NCI-H1105 treated with DMSO at 0.1 percent for 48 hours (cell line): ENCODE measurements at regions not wholly inside any gene's neighbourhood (a gene's known extent, or its start where the extent isn't known, plus 50 kb on each side); places are given as distances from the start of the nearest gene placed in this dataset.
"Not testable (repeated sequence)": the region's sequence is repeated elsewhere in the genome, so short reads cannot be mapped to it uniquely, and the experiment has no call there.

Experiments used
- DNase-seq: peaks from one replicate; lab custom pipeline; 2025; lab: John Stamatoyannopoulos, UW

DNA sequence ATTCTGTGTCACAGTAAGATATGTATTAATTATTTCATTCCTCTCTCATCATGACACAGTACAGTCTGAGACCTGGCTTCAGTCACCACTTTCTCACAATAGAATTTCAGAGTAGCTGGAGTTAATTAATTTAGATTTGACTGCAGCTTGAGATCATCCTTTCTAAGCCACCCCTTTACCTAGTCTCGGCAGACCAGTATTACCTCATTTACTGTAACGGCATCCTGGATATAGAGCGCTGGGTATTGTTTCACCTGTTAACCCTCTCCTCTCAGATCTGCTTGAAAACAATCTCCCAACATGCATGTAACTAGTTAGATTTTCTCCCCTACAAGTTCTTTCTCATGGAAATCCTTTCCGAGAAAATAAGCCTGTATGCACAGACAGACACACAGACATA is 1057.5 kb downstream of the GATA3 start:
- no peak for DNase-seq

DNA sequence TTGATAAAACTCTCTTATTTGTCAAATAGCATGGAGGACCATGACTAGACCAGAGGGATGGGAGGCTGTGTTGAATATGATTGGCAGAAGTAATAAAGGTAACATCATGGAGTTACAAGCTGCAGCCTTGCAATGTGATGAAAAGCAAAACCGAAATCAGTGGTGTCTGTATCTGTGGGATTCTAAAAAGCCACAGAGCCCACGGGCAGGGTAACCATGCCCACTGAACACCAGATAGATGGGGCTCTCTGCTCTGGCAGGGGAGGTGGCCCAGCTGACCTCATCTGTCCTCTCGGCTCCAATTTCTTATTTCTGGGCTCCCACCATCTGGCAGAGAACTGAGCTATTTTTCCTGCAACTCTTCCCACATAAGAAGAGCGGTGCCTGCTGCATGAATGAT is 1072.2 kb downstream of the GATA3 start:
- no peak for DNase-seq

DNA sequence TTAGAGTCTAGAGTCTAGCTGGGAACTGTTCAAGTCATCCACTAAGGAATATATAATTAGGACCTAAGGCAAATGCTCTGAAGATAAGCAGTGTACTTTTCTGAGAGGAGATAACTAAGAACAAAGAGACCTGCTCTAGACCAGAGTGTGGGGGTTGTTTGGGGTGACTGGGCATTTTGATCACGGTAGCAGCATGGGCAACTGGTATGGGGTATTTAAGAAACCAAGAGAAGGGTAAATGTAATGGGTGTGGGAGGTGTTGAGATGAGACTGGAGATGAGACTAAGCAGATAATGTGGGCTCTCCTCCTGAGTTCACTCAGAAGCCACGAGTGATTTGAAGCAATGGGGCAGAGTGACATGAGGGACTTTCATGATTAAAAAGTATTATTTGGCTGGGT is 1082.9 kb downstream of the GATA3 start:
- no peak for DNase-seq

DNA sequence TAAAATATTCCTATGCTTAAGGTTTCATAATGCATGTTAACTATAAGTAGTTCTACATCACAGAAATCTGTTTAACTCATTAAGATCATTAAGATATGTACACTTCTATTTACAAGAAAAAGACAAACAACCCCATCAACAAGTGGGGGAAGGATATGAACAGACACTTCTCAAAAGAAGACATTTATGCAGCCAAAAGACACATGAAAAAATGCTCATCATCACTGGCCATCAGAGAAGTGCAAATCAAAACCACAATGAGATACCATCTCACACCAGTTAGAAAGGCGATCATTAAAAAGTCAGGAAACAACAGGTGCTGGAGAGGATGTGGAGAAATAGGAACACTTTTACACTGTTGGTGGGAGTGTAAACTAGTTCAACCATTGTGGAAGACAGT is 1084.3 kb downstream of the GATA3 start:
- not testable (repeated sequence) for DNase-seq

DNA sequence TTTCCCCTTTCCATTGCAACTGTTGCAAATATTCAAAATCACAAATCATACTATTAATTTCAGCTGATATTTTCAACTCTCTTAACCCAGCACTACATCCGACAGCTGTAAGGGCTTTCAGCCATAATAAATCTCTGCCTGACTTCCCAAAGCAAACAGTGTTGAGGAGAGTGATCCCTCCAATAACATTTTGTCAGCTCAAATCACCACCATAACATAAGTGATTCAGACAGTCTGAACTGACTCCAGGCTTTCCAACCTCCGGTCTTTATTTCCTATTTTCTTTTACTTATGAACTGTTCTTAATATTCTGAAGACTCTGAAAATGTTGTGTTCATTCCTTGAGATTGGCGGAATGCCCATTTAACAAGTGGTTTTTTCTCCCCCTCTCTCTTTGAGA is 1085.9 kb downstream of the GATA3 start:
- no peak for DNase-seq

DNA sequence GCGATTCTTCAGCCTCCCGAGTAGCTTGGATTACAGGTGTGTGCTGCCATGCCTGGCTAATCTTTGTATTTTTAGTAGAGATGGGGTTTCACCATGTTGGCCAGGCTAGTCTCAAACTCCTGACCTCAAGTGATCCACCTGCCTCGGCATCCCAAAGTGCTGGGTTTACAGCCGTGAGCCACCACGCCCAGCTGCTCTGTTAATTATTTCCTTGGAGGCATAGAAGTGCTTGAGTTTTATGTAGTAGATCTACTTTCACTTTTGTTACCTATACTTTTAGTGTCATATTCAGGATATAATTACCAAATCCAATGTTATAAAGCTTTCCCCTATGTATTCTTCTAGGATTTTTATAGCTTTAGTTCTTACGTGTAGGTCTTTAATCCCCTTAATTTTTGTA is 1093.0 kb downstream of the GATA3 start:
- no peak for DNase-seq

DNA sequence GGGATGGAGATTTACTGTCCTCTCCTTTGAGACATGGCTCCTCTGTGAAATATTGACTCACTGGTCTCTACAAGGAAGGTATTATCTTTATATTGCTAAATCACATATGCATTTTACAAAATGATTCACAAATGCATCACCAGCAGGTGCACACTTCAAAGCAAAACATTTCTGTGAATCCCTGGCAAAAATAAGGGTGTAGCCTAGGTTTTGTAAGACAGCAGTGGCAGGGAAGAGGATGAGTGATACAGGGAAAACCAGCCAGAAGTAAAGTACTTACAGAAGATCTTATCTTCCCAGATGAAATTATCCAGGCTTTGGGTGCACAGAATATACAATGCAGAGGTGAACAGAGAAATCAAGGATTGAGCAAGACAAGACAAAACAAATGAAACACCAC is 1094.6 kb downstream of the GATA3 start:
- DNase-seq = no peak

DNA sequence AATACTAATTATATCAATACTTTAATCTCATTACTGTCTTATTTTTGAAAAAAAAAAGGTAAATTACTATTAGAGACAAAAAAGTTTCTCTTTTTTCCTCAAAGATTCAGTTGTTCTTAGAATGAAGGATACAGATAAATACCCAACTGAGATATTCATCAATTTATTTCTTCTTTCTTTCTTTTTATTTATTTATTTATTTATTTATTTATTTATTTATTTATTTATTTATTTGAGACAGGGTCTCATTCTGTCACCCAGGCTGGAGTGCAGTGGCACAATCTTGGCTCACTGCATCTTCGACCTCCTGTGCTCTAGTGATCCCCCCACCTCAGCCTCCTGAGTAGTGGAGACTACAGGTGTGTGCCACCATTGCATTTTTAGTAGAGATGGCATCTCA is 1098.6 kb downstream of the GATA3 start:
- DNase-seq = not testable (repeated sequence)

DNA sequence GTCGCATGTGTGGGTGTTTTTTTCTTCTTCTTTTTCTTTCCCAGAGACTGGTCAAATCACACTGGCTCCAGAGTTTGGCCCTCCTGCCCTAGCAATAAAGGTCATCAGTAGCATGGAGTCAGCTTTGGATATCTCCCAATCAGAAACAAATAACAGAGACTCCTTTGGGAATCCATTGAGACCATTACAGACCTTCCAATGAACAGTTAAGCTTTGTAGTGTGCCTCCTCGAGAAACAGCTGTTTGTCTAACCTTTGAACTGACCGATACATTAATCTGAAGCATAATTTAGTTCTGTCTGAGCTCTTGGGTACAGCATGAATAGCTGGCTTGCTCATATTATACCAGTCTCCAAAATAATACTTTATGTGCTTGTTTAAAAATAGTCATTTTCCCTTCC is 1103.2 kb downstream of the GATA3 start:
- DNase-seq = no peak

DNA sequence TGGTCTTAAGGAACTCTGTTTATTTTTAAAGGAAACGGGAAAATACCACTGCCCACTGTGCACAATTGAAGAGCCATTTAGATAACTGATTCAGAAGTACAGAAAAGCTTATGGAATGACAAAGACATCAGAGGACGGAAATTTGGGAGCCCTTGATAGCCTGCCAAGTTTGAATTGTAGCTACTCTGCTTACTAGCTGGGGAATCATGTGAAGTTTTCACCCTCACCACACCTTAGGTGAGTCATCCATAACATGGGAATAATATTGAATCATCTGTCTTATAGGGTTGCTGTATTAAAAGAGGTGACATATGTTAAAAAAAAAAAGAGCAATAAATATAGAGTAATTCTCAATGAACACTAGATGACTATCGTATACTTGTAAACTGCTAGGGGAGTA is 1104.2 kb downstream of the GATA3 start:
- no peak for DNase-seq

DNA sequence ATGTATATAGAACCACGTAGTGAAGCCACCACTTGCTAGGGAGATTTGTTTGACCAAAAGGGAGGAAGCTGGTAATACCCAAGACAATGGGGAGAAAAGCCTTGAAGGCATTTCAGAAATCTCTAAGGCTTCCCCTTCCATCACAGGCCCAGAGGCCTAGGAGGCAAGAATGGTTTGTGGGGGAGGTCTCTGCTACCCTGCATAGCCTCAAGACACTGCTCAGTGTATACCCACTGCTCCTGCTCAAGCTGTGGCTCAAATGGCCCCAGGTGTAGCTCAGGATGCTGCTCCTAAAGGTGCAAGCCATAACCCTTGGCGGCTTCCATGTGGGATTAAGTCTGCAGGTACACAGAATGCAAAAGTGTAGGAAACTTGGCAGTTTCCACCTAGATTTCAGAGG is 1105.8 kb downstream of the GATA3 start:
- no peak for DNase-seq

DNA sequence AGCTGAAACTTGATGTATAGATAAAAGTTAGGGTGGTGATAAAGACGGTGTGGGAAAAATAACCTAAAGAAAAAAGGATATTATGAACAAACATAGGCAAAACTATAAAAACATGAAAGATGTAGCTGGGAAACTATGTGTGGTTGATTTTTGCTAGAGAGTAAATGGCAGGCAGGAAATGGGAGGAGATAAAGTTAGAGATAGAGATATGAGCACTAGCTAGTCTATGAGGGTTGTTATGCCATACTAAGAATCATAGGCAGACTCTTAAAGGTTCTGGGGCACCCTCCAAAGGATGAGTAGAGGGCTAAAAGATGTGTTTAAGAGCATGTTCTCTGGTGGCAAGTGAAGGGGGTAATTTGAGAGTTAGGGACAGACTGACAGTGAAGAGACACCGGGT is 1109.2 kb downstream of the GATA3 start:
- DNase-seq = no peak

DNA sequence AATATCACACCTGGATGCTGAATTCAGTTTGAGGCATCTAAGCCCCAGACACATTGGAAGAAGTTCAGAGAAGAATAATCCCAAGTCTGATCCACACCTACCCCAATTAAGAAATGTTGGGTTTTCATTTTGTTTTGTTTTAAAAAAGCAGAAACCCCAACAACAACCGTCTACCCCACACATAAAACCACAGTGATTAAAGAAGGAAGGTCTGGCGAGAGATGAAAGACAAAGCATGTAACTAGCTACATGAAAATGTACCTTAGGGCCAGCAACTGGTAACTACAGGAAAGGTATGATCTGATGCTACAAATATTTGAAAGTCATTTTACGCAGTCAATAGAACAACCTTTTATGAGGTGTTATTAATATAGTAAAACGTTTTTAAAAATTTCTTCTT is 1112.3 kb downstream of the GATA3 start:
- no peak for DNase-seq

DNA sequence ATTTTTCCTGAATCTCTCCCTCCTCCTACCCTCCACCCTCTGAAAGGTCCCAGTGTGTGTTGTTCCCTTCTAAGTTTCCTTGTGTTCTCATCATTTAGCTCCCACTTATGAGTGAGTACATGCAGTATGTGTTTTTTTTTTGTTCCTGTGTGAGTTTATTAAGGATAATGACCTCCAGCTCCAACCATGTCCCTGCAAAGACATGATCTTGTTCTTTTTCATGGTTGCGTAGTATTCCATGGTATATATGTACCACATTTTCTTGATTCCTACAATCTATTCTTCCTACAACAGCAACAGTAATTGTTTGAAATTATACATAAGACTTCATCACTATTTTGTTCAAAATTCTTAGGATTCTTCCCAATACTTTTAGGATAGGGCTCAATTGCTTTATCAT is 1117.8 kb downstream of the GATA3 start:
- DNase-seq = no peak

DNA sequence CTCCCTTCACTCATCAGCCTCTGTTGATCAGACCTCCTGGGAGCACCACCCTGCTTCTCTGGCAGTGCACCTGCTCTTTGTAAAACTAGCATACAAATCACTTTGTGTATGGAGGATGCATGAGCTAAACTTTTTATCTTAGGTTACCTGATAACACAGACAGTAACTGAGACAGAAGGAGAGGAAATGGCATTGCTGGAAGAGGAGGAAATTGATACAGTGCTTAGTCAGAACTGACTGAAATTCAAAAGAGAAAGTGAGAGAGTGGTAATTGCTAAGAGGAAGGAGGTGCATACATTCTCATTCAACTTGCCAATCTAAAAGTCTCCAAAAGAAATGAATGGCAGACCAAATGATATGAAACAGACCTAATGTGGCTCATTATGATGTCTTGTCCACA is 1120.7 kb downstream of the GATA3 start:
- no peak for DNase-seq

DNA sequence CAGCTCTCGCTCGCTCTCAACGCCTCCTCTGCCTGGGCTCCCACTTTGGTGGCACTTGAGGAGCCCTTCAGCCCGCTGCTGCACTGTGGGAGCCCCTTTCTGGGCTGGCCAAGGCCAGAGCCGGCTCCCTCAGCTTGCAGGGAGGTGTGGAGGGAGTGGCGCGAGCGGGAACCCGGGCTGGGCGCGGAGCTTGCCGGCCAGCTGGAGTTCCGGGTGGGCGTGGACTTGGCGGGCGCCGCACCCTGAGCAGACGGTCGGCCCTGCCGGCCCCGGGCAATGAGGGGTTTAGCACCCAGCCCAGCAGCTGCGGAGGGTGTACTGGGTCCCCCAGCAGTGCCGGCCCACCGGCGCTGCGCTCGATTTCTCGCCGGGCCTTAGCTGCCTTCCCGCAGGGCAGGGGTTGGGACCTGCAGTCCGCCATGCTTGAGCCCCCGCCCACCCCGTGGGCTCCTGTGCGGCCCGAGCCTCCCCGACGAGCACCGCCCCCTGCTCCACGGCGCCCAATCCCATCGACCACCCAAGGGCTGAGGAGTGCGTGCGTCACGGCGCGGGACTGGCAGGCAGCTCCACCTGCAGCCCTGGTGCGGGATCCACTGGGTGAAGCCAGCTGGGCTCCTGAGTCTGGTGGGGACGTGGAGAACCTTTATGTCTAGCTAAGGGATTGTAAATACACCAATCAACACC is 1128.9 kb downstream of the GATA3 start:
- peak; percentile 49 for DNase-seq

DNA sequence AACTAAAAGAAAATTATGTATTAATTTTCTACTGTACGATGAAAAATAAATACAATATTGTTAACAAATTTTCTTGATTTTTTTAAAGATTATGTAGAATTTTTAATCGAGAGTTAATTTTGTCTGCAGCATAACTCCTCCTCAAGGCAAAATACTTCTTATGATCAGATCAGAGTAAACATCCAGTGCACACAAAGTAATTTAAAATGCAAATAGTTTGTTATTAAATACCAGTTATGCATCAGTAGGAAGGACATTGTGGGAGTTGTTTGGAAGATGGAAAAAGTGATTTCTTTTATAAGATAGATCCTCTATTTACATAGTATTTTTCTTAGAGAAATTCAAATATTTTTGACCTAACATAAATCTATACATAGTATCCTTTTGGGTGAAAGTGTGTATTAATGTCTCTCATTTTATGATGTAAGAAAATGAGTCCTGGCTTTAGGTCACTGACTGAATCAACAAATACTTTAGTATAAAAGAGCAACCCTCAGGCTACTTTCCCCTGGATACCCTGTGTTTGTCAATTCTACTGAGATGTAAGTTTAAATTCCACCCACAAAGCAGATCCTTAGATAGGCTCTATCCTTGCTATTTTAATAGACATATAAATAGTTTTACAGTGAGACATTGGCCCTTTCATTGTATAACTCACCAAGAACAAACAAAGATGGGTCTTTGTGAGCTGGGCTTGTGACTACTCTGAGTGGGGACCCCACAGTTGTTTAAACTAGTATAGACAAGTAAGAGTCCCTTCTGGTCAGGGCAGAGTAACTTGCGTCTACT is 1133.7 kb downstream of the GATA3 start:
- no peak for DNase-seq

DNA sequence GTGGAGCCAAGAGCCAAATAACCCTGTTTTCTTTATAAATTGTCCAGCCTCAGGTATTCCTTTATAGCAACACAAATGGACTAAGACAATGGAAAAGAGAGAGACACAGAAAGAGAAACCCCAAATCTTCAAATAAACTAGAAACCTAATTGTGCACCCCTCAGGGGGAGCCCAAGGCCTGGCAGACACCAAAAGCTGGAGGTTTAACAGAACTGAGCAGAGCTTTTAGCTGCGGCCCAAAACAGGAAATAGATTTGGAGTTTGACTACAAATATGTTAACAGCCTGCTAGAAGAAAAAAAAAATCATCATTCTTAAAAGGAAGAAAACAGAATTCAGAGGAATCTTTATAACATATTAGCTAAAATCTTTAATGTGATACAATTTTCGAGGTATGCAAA is 1135.0 kb downstream of the GATA3 start:
- DNase-seq = no peak

DNA sequence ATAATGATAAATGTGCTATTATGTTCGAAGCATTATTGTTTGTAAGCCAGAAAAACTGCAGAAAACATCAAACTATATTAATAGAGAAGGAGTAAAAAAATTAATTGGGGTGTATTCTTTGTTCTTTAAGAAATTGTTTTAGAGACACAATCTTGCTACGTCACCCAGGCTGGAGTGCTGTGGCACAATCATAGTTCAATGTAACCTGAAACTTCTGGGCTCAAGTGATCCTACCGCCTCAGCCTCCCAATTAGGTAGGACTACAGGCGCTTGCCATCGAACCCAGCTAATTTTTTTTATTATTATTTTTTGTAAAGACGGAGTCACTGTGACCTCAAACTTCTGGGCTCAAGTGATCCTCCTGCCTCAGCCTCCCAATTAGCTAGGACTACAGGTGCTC is 1138.6 kb downstream of the GATA3 start:
- no peak for DNase-seq

DNA sequence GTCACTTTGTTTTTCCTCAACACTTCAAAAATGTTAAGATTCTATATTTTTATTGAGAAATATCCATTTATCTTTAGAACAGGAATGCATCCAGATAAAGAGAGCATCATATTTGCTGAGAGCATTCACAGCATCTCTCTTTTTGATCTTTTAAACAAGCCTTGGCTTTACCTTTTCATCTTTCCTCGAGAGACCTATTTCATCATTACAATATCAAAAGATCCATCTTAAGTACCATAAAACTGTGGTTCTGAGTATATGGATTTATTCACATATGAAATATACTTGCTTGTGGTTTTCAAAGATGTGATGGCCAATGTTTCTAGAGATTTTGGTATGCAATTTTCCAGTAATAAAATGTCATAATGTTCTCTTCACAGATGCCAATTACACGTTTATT is 1140.9 kb downstream of the GATA3 start:
- DNase-seq = no peak

DNA sequence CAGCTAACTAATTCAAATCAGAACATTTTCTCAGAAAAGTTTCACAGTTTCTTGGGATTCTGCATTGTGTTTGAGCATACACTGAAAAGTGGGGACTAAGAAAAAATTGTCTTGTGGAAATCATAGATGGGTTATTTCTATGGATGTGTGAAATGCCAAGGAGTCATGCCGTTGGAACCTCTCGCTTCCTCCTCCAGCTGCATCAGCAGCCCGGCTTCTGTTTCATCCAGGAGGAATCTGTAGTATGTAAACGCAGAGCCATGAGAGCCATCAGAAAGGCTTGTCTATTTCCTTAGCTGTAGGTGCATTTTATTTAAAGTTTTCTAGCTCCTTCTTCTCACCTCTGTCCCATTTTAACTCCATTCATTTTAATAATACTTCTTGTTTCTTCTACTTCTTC is 1144.1 kb downstream of the GATA3 start:
- no peak for DNase-seq

DNA sequence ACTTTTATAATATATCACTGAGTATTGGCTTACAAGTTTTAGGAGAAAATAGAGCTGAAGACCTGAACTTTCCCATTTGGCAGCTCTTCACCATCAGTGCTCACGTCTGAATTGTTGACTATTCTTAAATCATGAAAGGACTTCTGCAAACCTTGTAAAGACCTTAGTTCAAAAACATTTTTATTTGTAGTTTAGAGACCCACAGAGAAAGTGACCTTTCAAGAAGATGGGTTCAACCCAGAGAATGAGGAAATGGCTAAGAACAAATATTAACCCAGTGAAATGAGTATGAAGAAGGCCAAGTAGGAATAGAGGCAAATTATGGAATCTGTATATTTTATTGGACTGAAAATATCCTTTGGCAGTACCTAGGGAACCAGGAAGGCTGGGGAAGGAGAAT is 1151.1 kb downstream of the GATA3 start:
- no peak for DNase-seq

DNA sequence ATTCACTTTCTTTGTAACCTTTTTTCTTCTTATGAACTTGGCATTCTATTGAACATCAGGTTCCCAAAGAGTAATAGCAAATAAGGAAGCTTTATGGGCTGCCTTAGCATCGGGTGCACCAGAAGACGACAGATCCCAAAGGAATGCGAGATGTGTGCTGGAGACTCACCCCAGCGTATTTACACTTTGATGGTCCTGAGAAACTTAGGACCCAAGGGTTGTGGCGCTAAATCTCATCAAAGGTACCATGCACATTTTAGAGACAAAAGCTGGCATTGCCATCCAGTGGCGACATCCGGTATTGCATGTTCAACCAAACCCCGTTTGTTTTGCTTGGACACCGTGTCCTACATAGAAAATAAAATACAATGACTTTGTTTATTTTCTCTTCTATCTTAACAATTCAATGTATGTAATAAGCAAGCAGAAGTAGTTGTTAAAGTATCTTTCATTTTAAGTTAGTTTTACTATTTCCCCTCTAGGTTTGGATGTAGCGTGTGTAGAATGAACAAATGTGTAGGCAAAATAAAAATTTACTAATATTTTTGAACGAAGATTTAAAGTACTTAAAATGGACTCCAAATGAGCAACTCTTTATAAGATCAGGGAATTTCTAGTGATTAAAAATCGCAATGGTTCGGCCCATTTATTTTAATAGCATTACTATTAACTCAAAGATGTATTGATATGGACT is 1154.8 kb downstream of the GATA3 start:
- peak; percentile 28 for DNase-seq
